A549 (cell line): ENCODE measurements at regions not wholly inside any gene's neighbourhood (a gene's known extent, or its start where the extent isn't known, plus 50 kb on each side); places are given as distances from the start of the nearest gene placed in this dataset.

Experiments
- ATAC-seq, 2 experiments: fragments of 200-7000 bp in 1 of 2; fragments of >200 bp in 1 of 2; cut with Nextera tagmentation in 1 of 2; cut with Tn5 transposase in 1 of 2; 3 replicates each; pipeline versions ENCODE4 v1.8.0 to v1.9.1; 2018 to 2020; ENCODE audit warnings: mild to moderate bottlenecking in 1 of 2, moderate library complexity in 1 of 2
- CTCF ChIA-PET: fragments of 300-600 bp; sonication (Branson Sonifier 250); formaldehyde crosslinking; extraction: SDS; loops from one replicate; lab custom pipeline; 2021; ENCODE audit warnings: antibody characterized with exemption, inconsistent platforms; lab: Yijun Ruan, JAX
- POLR2A ChIA-PET: fragments of 350-600 bp; formaldehyde crosslinking; extraction: SDS; loops from one replicate; lab custom pipeline; 2021; ENCODE audit warnings: antibody characterized with exemption, inconsistent platforms; lab: Yijun Ruan, JAX
- DNase-seq, 2 experiments: peaks; one replicate each; pipeline versions ENCODE4 v3.0.0 to v3.0.0-alpha.2; 2011 to 2016; ENCODE audit warnings: low read depth in 1 of 2, low spot score in 1 of 2
- FAIRE-seq: peaks from 2 replicates; lab custom pipeline; 2011; peaks lifted over from hg19 to GRCh38; lab: Jason Lieb, UNC
- H3K27ac ChIP-seq, 2 experiments: fragments of >200 bp; sonication (Bioruptor Twin); formaldehyde crosslinking; 3 replicates each; pipeline ENCODE4 v1.5.1; 2016 to 2017
- H3K4me1 ChIP-seq: fragments of >200 bp; sonication (Bioruptor Twin); formaldehyde crosslinking; 3 replicates; pipeline ENCODE4 v1.6.1; 2016
- H3K4me2 ChIP-seq: fragments of >200 bp; sonication (Bioruptor Twin); formaldehyde crosslinking; 3 replicates; pipeline ENCODE4 v1.6.1; 2016
- H3K4me3 ChIP-seq: fragments of >200 bp; sonication (Bioruptor Twin); formaldehyde crosslinking; 3 replicates; pipeline ENCODE4 v1.5.1; 2016
- H3K9me3 ChIP-seq: fragments of >200 bp; sonication (Bioruptor Twin); formaldehyde crosslinking; 3 replicates; pipeline ENCODE4 v1.6.1; 2016
- BCL3 ChIP-seq: fragments of >200 bp; sonication (Bioruptor Twin); formaldehyde crosslinking; IDR thresholded peaks from 3 replicates; pipeline ENCODE4 v1.6.1; 2016
- BHLHE40 ChIP-seq: IDR thresholded peaks from 2 replicates; pipeline ENCODE4 v1.6.1; 2012; ENCODE audit warnings: low read depth, low read length, inconsistent platforms
- CEBPB ChIP-seq, 2 experiments: fragments of >200 bp in 1 of 2; sonication (Bioruptor Twin) in 1 of 2; formaldehyde crosslinking in 1 of 2; IDR thresholded peaks; 2 replicates each; pipeline ENCODE4 v1.6.1; 2012 to 2016
- CHD2 ChIP-seq: fragments of 150-350 bp; IDR thresholded peaks from 2 replicates; pipeline ENCODE4 v1.6.1; 2014; ENCODE audit warnings: low read length; ENCODE audit not compliant: partially characterized antibody
- CHD4 ChIP-seq: fragments of 200-600 bp; sonication (generic); IDR thresholded peaks from 2 replicates; pipeline ENCODE4 v1.6.1; 2016; ENCODE audit warnings: antibody characterized with exemption, mild to moderate bottlenecking, borderline replicate concordance
- EP300 ChIP-seq, 2 experiments: fragments of >200 bp; sonication (Bioruptor Twin); formaldehyde crosslinking; IDR thresholded peaks; 2 replicates in 1 of 2; 3 replicates in 1 of 2; pipeline ENCODE4 v1.6.1; 2016 to 2017
- FOSB ChIP-seq: fragments of 250-450 bp; sonication (Bioruptor Pico); IDR thresholded peaks from 2 replicates; pipeline ENCODE4 v1.5.0; 2020; ENCODE audit warnings: mild to moderate bottlenecking, moderate library complexity
- FOXS1 ChIP-seq: fragments of 250-450 bp; sonication (Bioruptor Pico); IDR thresholded peaks from 2 replicates; pipeline ENCODE4 v1.5.0; 2020; ENCODE audit warnings: mild to moderate bottlenecking, moderate library complexity
- GATA3 ChIP-seq: IDR thresholded peaks from 2 replicates; pipeline ENCODE4 v1.6.1; 2012; ENCODE audit warnings: borderline replicate concordance
- HDAC2 ChIP-seq: fragments of 200-600 bp; sonication (generic); IDR thresholded peaks from 2 replicates; pipeline ENCODE4 v1.6.1; 2016
- HES2 ChIP-seq: fragments of >200 bp; sonication (Bioruptor Twin); formaldehyde crosslinking; IDR thresholded peaks from 2 replicates; pipeline ENCODE4 v1.6.1; 2016
- HOXA7 ChIP-seq: fragments of 250-450 bp; sonication (Bioruptor Pico); IDR thresholded peaks from 2 replicates; pipeline ENCODE4 v1.5.0; 2020; ENCODE audit warnings: mild to moderate bottlenecking, moderate library complexity
- HOXB13 ChIP-seq: fragments of 250-450 bp; sonication (Bioruptor Pico); IDR thresholded peaks from 2 replicates; pipeline ENCODE4 v1.5.0; 2020; ENCODE audit warnings: low read depth, mild to moderate bottlenecking, moderate library complexity
- HOXB5 ChIP-seq: fragments of 250-450 bp; sonication (Bioruptor Pico); IDR thresholded peaks from 2 replicates; pipeline ENCODE4 v1.5.0; 2020; ENCODE audit warnings: mild to moderate bottlenecking, moderate library complexity
- JUN ChIP-seq, 2 experiments: fragments of >200 bp; sonication (Bioruptor Twin); formaldehyde crosslinking; IDR thresholded peaks; 2 replicates in 1 of 2; 3 replicates in 1 of 2; pipeline ENCODE4 v1.6.1; 2016 to 2017
- PHF8 ChIP-seq: fragments of 200-600 bp; sonication (generic); IDR thresholded peaks from 2 replicates; pipeline ENCODE4 v1.6.1; 2016; ENCODE audit warnings: low read depth, mild to moderate bottlenecking, antibody characterized with exemption, moderate library complexity, borderline replicate concordance
- RCOR1 ChIP-seq: fragments of 150-350 bp; IDR thresholded peaks from 2 replicates; pipeline ENCODE4 v1.6.1; 2014; ENCODE audit warnings: antibody characterized with exemption, low read length, low read depth
- REST ChIP-seq: fragments of 200-600 bp; sonication (generic); IDR thresholded peaks from 2 replicates; pipeline ENCODE4 v1.6.1; 2016; ENCODE audit warnings: antibody characterized with exemption, mild to moderate bottlenecking, moderate library complexity
- SMC3 ChIP-seq: fragments of >200 bp; sonication (Bioruptor Twin); formaldehyde crosslinking; IDR thresholded peaks from 3 replicates; pipeline ENCODE4 v1.6.1; 2018; ENCODE audit warnings: inconsistent platforms
- SREBF2 ChIP-seq: fragments of 450-650 bp; IDR thresholded peaks from 2 replicates; pipeline ENCODE4 v1.6.1; 2014; ENCODE audit warnings: mild to moderate bottlenecking, moderate library complexity
- ZC3H11A ChIP-seq: fragments of 450-650 bp; IDR thresholded peaks from 2 replicates; pipeline ENCODE4 v1.6.1; 2014; ENCODE audit warnings: antibody characterized with exemption, mild to moderate bottlenecking
- ZNF302 ChIP-seq: fragments of 250-450 bp; sonication (Bioruptor Pico); IDR thresholded peaks from 2 replicates; pipeline ENCODE4 v1.9.0; 2021; ENCODE audit warnings: inconsistent platforms, mild to moderate bottlenecking, moderate library complexity
- ZSCAN20 ChIP-seq: fragments of 250-450 bp; sonication (Bioruptor Pico); IDR thresholded peaks from 2 replicates; pipeline ENCODE4 v1.8.0; 2022; ENCODE audit warnings: mild to moderate bottlenecking, moderate library complexity
- WGBS: methylation state at CpG from one replicate; pipeline ENCODE4 v1.1.6; 2017; ENCODE audit errors: missing lambda C conversion rate; 5-methylcytosine and 5-hydroxymethylcytosine counted together
- TF ChIP-seq, protein P1 (sequence below): fragments of 250-450 bp; sonication (Bioruptor Pico); IDR thresholded peaks from 2 replicates; pipeline ENCODE4 v1.5.0; 2021; ENCODE audit warnings: mild to moderate bottlenecking, moderate library complexity, borderline replicate concordance
- TF ChIP-seq, protein P2 (sequence below): fragments of 450-650 bp; IDR thresholded peaks from 2 replicates; pipeline ENCODE4 v1.6.1; 2014; ENCODE audit warnings: antibody characterized with exemption
- TF ChIP-seq, protein P3 (sequence below): fragments of 250-450 bp; sonication (Bioruptor Pico); IDR thresholded peaks from 2 replicates; pipeline ENCODE4 v1.5.0; 2020; ENCODE audit warnings: low read depth, mild to moderate bottlenecking, moderate library complexity
- TF ChIP-seq, protein P4 (sequence below): fragments of 150-350 bp; IDR thresholded peaks from 2 replicates; pipeline ENCODE4 v1.6.1; 2014; ENCODE audit warnings: low read depth, mild to moderate bottlenecking, low read length

GRCh38 chr1:47571161-47571560, 133.3 kb downstream of the FOXD2 start:
- DNase-seq, result no peak
- POLR2A ChIA-PET, result no interaction called here
- CTCF ChIA-PET, result interaction anchor here (1.5 to 3.6 kb wide), 4 partner anchors 9 to 139 kb away, joined by 3 to 21 read pairs (median 14); partner anchors contain the start of gene FOXD2
- Histone ChIP-seq H3K4me3 (no peak overlapping the region), H3K4me2 (no peak overlapping the region), H3K4me1 (peaks cover 12% of the 10 kb centered on the region), H3K9me3 (no peaks in the 10 kb centered on the region), H3K27ac (no peak overlapping the region)
- 65% methylated on average over 3 of the region's 5 CpGs for WGBS
- ATAC-seq, result no peak
- TF ChIP-seq HES2 (no peak), HDAC2 (no peak), GATA3 (no peak), BCL3 (no peak), HOXA7 (no peak), CHD4 (no peak), HOXB13 (no peak), FOSB (no peak), RCOR1 (no peak)
- TF ChIP-seq, protein P1, sequence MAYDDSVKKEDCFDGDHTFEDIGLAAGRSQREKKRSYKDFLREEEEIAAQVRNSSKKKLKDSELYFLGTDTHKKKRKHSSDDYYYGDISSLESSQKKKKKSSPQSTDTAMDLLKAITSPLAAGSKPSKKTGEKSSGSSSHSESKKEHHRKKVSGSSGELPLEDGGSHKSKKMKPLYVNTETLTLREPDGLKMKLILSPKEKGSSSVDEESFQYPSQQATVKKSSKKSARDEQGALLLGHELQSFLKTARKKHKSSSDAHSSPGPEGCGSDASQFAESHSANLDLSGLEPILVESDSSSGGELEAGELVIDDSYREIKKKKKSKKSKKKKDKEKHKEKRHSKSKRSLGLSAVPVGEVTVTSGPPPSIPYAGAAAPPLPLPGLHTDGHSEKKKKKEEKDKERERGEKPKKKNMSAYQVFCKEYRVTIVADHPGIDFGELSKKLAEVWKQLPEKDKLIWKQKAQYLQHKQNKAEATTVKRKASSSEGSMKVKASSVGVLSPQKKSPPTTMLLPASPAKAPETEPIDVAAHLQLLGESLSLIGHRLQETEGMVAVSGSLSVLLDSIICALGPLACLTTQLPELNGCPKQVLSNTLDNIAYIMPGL, result no peak
- TF ChIP-seq, protein P2, sequence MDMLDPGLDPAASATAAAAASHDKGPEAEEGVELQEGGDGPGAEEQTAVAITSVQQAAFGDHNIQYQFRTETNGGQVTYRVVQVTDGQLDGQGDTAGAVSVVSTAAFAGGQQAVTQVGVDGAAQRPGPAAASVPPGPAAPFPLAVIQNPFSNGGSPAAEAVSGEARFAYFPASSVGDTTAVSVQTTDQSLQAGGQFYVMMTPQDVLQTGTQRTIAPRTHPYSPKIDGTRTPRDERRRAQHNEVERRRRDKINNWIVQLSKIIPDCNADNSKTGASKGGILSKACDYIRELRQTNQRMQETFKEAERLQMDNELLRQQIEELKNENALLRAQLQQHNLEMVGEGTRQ, result no peak
- FAIRE-seq, result no peak

GRCh38 chr1:47571952-47572351, 134.1 kb downstream of the FOXD2 start:
- POLR2A ChIA-PET, result no interaction called here
- DNase-seq (no peak), FAIRE-seq (no peak), ATAC-seq (no peak)
- Histone ChIP-seq H3K9me3 (no peaks in the 10 kb centered on the region), H3K4me3 (no peak overlapping the region), H3K4me2 (no peak overlapping the region), H3K4me1 (peaks cover 12% of the 10 kb centered on the region), H3K27ac (no peak overlapping the region)
- CTCF ChIA-PET, result interaction anchor here (1.0 to 2.6 kb wide), 2 partner anchors 9 to 154 kb away, joined by 3 to 10 read pairs; no protein-coding TSS in a partner anchor
- WGBS, result 100% methylated on average over 2 of the region's 2 CpGs
- TF ChIP-seq SMC3 (no peak), REST (no peak), CEBPB (IDR thresholded peaks at IDR 0.05) (no peak), ZSCAN20 (CRISPR knock-in tag) (no peak), SREBF2 (no peak), FOSB (no peak), ZNF302 (CRISPR knock-in tag) (no peak), EP300 (IDR thresholded peaks at IDR 0.05) (no peak), PHF8 (no peak), BHLHE40 (no peak), ZC3H11A (no peak), HOXB5 (no peak), FOXS1 (CRISPR knock-in tag) (no peak), JUN (IDR thresholded peaks at IDR 0.05) (no peak), HOXB13 (no peak), CHD2 (no peak)
- TF ChIP-seq, protein P3, sequence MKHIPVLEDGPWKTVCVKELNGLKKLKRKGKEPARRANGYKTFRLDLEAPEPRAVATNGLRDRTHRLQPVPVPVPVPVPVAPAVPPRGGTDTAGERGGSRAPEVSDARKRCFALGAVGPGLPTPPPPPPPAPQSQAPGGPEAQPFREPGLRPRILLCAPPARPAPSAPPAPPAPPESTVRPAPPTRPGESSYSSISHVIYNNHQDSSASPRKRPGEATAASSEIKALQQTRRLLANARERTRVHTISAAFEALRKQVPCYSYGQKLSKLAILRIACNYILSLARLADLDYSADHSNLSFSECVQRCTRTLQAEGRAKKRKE (CRISPR knock-in tag), result no peak
- TF ChIP-seq, protein P4, sequence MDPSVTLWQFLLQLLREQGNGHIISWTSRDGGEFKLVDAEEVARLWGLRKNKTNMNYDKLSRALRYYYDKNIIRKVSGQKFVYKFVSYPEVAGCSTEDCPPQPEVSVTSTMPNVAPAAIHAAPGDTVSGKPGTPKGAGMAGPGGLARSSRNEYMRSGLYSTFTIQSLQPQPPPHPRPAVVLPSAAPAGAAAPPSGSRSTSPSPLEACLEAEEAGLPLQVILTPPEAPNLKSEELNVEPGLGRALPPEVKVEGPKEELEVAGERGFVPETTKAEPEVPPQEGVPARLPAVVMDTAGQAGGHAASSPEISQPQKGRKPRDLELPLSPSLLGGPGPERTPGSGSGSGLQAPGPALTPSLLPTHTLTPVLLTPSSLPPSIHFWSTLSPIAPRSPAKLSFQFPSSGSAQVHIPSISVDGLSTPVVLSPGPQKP, result no peak
